Ureter (tissue), 1 donor: ENCODE measurements at regions not wholly inside any gene's neighbourhood (a gene's known extent, or its start where the extent isn't known, plus 50 kb on each side); places are given as distances from the start of the nearest gene placed in this dataset.

Experiments
- DNase-seq: peaks from one replicate; pipeline ENCODE4 v3.0.0-alpha.2; 2020; ENCODE audit warnings: low spot score
- donor health status: DM: yes; HTN: yes; CAD: no.

GRCh38 chr11:121944556-121945230 is 171.3 kb downstream of the BLID start:
- no peak for DNase-seq

- no peak for DNase-seq
Observed at GRCh38 chr11:121938076-121938475, 177.9 kb downstream of the BLID start.

DNA sequence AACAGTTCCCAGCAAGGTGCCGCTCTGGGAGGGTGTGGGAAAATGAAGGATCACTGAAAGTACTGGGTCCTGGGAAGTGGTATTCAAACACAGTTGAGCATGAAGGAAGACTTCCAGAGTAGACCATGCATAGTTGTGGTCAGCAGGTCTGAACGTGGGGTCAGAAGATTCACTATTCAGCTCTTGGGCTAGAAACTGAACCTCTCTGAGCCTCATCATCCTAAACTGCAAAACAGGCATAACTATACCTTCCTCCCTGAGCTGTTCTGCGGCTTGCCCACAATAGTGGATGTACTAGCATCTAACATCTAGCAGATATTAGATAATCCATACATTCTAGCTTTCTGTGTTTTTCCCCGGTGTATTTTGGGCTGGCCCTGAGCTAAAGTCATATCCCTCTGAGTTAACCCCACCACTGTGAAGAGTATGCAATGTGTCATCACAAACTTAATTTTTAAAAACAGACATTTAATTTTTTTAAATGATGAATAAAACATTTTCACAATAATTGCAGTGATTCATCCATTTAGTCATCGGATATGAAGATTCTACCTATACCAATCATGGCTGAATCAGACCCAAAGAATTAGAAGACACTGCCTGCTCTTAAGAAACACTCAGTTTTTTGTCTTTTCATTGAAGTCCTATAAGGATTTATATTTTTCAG is 179.1 kb downstream of the BLID start:
- DNase-seq, result no peak

DNA sequence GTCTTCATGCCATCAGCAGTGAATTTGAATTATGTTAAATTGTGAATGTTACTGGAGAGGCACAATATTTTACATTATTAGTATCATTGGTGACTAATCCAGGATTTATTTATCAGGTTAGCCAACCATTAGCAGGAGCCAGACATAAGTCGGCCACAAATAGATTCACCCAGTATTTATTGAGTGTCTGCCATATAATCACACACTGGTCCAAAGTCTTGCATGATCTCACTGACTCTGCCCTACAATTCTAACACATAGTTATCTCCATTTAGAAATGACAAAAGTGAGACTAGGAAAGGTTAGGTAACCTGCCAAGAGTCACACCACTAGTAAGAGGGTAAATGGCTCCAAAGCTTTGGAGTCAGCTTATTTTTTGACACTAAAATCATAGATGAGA is 179.6 kb downstream of the BLID start:
- no peak for DNase-seq

DNA sequence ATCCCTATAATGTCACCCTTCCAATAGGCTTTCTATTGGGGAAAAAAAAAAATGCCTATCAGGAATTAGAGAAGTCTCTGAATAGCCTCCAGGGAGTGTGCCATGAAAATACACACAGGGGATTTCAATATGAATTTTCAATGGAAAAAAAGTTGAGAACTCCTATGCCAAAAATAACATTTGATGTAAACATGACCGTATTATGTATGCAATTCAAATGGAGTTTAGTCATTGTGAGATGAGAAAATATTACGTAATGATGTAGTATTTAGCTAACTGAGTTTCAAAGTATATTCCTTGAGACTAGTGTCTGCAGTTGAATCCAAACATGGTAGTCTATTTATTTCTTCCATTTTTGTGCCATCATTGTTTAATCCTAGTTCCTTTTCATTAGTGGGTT is 182.3 kb downstream of the BLID start:
- DNase-seq, result no peak

DNA sequence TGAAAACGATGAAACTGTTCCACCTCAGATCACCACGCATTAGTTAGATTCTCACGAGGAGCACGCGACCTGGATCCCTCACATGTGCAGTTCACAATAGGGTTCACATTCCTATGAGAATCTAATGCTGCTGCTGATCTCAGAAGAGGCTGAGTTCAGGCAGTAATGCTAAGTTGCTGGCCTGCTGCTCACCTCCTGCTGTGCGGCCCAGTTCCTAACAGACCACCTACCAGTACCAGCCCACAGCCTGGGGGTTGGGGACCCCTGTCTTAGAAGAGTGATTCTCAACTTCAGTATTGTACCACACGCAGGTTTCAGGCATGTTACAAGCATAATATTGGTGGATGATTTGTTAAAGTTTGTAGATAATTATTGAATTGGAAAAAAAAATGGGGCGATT is 182.7 kb downstream of the BLID start:
- no peak for DNase-seq

DNA sequence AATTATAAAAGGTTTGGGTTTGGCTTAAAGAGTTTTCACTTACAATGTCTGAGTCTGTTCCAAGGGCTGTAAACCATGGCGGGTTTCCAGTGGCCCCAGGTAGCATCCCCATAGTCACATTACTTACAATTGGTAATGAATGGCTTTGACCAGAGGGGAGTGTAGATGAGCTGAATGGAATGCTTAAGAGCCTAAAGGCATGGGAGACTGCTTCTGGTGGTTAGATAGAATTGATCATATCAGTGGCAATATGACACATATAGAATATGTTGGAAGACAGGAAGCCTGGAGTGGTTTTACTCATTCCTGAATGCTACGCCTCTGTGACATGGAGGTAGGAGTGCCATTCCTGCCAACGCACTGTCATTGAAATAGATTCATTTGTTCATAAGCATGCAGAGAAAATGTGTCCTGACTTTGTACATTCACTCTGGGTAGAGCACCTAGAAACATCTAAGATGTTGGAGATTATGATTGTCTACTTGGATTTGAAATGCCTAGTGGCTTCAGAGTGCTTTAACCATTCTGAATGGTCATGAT is 183.3 kb downstream of the BLID start:
- no peak for DNase-seq

GRCh38 chr11:121931748-121932352 is 184.2 kb downstream of the BLID start:
- DNase-seq, result no peak

DNA sequence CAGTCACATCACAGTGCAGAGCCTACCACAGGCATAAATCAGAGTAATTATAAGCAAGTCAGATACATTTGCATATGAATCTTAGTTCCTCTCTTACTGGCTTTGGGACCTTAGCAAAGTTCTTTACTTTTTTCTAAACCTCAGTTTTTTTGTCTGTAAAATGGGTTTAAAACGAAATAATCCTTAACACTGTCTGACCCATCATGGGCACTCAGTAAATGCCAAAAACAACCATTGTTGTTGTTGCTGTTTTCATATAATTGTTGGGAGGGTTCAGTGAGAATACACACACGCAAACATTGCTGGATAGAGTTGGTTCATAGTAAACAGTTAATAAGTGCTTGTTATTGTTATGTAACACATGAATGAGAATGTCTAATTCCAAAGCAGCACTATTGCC is 184.9 kb downstream of the BLID start:
- no peak for DNase-seq

- no peak for DNase-seq
Observed at GRCh38 chr11:121930004-121930965, 185.7 kb downstream of the BLID start.

- no peak for DNase-seq
Observed at GRCh38 chr11:121929581-121929980, 186.4 kb downstream of the BLID start.

GRCh38 chr11:121928597-121929580 is 187.1 kb downstream of the BLID start:
- no peak for DNase-seq

- DNase-seq, result no peak
Observed at GRCh38 chr11:121927789-121928188, 188.2 kb downstream of the BLID start.

DNA sequence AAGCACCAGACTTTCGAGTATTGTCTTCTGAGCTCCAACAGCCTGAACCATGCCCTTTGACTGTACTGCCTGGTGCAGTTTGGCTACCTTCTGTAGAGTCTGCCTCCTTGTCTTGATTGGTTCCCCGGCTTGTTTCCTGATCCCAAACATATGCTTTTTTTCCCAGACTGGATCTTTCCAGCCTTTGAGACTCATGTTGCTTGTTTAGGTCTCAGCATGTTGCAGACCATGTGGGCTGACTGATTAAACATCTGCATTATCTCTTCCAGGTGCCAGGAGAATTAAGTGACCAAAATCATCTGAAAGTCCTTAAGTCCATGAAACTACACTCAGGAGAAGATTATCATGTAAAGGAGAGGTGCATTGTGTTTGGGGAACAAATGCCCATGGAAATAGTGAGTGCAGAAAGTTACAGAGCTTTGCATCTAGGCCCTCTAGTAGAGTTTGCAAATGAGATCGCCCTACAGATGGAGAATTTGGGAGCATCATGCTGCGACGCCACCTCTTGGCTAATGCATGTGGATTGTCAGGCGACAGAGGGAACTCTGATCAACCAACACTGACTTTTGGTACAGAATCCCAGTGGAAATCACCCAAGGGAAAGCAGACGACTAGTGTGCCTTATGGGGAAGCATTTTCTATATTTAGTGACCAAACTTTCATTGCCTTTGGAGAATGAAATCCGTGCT is 188.8 kb downstream of the BLID start:
- DNase-seq, result no peak

- no peak for DNase-seq
Observed at GRCh38 chr11:121924191-121924590, 191.8 kb downstream of the BLID start.

DNA sequence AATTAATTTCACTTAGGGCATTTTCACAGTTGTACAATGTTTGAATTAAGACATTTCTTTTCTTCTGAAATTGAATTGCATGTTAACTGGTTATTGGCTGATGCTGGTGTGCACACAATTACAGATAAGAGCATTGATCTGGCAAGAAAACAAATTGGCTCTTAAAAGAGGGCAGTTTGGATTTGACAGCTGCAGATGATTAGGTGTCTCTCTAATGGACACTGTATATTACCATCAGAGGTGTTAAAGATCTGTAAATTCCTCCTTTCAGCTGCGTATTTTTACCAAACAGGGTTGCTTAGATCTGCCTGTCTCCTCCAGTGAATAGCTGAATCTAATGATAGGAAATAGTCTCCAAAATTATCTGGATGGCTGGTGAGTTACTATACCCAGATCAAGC is 198.5 kb downstream of the BLID start:
- DNase-seq, result no peak

GRCh38 chr11:121914508-121915059 is 201.4 kb downstream of the BLID start:
- no peak for DNase-seq

GRCh38 chr11:121909596-121909995 is 206.4 kb downstream of the BLID start:
- DNase-seq, result no peak

DNA sequence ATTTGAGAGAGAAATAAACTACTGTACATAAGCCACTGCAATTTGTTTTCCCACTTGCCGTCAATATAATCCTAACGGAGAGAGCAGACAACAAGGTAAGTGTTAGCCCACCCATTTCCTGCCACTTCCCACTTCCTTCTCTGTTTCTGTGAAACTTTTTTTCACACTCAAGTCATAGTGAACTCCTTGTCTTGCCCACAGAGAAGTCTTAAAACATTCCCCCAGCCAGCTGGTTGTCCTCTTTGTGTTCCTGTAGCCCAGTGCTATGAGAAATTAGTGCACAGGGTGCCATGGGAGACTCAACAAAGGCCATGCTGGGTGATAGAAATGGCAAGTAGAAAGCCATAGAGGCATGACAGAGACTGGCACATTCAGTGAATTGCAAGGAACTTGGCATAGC is 208.6 kb downstream of the BLID start:
- DNase-seq, result no peak

DNA sequence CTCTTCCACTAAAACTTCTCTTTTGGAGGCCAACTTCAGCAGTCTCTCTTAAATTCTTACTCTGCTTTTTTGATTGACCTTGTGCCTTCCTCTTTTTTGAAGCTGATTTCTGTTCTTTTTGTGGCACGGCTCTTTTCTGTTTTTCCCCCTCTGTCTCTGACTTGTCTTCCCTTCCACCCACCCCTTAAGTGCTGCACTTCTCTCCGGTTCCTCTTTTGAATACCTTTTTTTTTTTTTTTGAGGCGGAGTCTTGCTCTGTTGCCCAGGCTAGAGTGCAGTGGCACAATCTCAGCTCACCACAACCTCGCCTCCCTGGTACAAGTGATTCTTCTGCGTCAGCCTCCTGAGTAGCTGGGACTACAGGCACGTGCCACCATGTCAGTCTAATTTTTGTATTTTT is 211.9 kb downstream of the BLID start:
- no peak for DNase-seq
